DND-41 (cell line): ENCODE measurements at regions not wholly inside any gene's neighbourhood (a gene's known extent, or its start where the extent isn't known, plus 50 kb on each side); places are given as distances from the start of the nearest gene placed in this dataset.
A peak's percentile ranks its signal among the peaks of the same experiment; 100 is the strongest.
"Not testable (repeated sequence)": the region's sequence is repeated elsewhere in the genome, so short reads cannot be mapped to it uniquely, and the experiment has no call there.

Source experiments
- ATAC-seq: fragments of 200-7000 bp; cut with Tn5 transposase; 3 replicates; pipeline ENCODE4 v1.9.1; 2021; ENCODE audit warnings: low read depth; ENCODE audit not compliant: insufficient read depth
- DNase-seq: peaks from one replicate; pipeline ENCODE4 v3.0.0-alpha.2; 2020
- H2AFZ ChIP-seq: 2 replicates; pipeline ENCODE4 v1.6.0; 2012; ENCODE audit warnings: low read depth, low read length
- H3K27ac ChIP-seq: 2 replicates; pipeline ENCODE4 v1.5.1; 2012; ENCODE audit warnings: low read length, inconsistent platforms
- H3K27me3 ChIP-seq: fragments of 200-600 bp; sonication (generic); 2 replicates; pipeline ENCODE4 v1.6.0; 2012; ENCODE audit warnings: low read length, mild to moderate bottlenecking, inconsistent platforms; ENCODE audit not compliant: insufficient read depth, poor library complexity
- H3K36me3 ChIP-seq: 2 replicates; pipeline ENCODE4 v1.5.1; 2012; ENCODE audit warnings: low read length, inconsistent platforms; ENCODE audit not compliant: insufficient read depth
- H3K4me1 ChIP-seq: 2 replicates; pipeline ENCODE4 v1.5.1; 2012; ENCODE audit warnings: mild to moderate bottlenecking, low read length; ENCODE audit not compliant: insufficient read depth
- H3K4me2 ChIP-seq: 2 replicates; pipeline ENCODE4 v1.6.0; 2012; ENCODE audit warnings: mild to moderate bottlenecking, moderate library complexity, low read length, inconsistent platforms; ENCODE audit not compliant: insufficient read depth
- H3K4me3 ChIP-seq, 2 experiments: fragments of 200-600 bp in 1 of 2; shearing (Covaris generic) in 1 of 2; 2 replicates each; pipeline ENCODE4 v1.5.1; 2012 to 2016; ENCODE audit warnings: inconsistent platforms in 2 of 2, low read length in 2 of 2, mild to moderate bottlenecking in 2 of 2, low read depth in 1 of 2, moderate library complexity in 1 of 2
- H3K79me2 ChIP-seq: 2 replicates; pipeline ENCODE4 v1.6.0; 2012; ENCODE audit warnings: low read length, inconsistent platforms; ENCODE audit not compliant: insufficient read depth
- H3K9ac ChIP-seq: 2 replicates; pipeline ENCODE4 v1.6.0; 2012; ENCODE audit warnings: low read depth, mild to moderate bottlenecking, inconsistent platforms, low read length, moderate library complexity
- H3K9me3 ChIP-seq: 2 replicates; pipeline ENCODE4 v1.5.1; 2012; ENCODE audit warnings: low read length, moderate library complexity, mild to moderate bottlenecking, inconsistent platforms; ENCODE audit not compliant: insufficient read depth, severe bottlenecking
- H4K20me1 ChIP-seq: 2 replicates; pipeline ENCODE4 v1.6.0; 2012; ENCODE audit warnings: low read length; ENCODE audit not compliant: insufficient read depth
- EZH2 ChIP-seq: IDR thresholded peaks from 3 replicates; pipeline ENCODE4 v1.6.1; 2012; ENCODE audit warnings: borderline replicate concordance, low read depth, mild to moderate bottlenecking, moderate library complexity, low read length, inconsistent platforms; ENCODE audit not compliant: severe bottlenecking
- TF ChIP-seq, protein P1 (sequence below): IDR thresholded peaks from 2 replicates; pipeline ENCODE4 v1.5.1; 2012; ENCODE audit warnings: borderline replicate concordance, low read length, moderate library complexity, mild to moderate bottlenecking; ENCODE audit not compliant: poor library complexity, severe bottlenecking; ENCODE audit errors: extremely low read depth

DNA sequence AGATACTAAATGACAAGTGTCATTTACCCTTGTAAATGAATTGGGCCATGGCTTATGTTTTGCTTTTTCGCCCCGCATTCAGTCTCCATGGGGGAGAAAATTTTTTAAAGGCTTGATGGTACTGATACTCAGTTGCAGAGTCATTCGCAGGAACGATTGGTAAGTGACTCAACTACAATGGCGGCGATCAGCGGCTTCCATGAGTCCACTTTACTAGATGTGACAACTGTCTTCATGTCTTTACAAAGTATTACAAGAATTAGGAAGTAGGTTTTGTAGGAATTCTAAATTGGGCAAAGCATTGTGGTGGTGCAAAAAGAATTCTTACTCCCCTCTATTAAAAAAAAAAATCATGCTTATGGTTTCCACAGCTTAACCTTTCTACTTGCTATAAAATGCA lies 108.8 kb upstream of the ZEB1 start:
- Histone ChIP-seq H3K36me3 (peaks cover 86% of the 10 kb centered on the region), H3K4me1 (no peaks in the 10 kb centered on the region), H3K4me2 (no peak overlapping the region), H3K27ac (no peak overlapping the region), H3K4me3 (no peak overlapping the region), H3K9ac (no peak overlapping the region), H3K27me3 (no peaks in the 10 kb centered on the region), H4K20me1 (no peaks in the 10 kb centered on the region), H3K9me3 (no peaks in the 10 kb centered on the region), H2AFZ (no peak overlapping the region), H3K79me2 (peaks cover 14% of the 10 kb centered on the region)
- ATAC-seq (no peak), DNase-seq (no peak)
- TF ChIP-seq EZH2 = no peak
- TF ChIP-seq, protein P1, sequence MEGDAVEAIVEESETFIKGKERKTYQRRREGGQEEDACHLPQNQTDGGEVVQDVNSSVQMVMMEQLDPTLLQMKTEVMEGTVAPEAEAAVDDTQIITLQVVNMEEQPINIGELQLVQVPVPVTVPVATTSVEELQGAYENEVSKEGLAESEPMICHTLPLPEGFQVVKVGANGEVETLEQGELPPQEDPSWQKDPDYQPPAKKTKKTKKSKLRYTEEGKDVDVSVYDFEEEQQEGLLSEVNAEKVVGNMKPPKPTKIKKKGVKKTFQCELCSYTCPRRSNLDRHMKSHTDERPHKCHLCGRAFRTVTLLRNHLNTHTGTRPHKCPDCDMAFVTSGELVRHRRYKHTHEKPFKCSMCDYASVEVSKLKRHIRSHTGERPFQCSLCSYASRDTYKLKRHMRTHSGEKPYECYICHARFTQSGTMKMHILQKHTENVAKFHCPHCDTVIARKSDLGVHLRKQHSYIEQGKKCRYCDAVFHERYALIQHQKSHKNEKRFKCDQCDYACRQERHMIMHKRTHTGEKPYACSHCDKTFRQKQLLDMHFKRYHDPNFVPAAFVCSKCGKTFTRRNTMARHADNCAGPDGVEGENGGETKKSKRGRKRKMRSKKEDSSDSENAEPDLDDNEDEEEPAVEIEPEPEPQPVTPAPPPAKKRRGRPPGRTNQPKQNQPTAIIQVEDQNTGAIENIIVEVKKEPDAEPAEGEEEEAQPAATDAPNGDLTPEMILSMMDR = no peak

- no peak for DNase-seq
- TF ChIP-seq, protein P1 = no peak
- no peak for TF ChIP-seq EZH2
Measured at GRCh38 chr10:31213959-31214358, 105.1 kb upstream of the ZEB1 start.

GRCh38 chr10:31215052-31215451 lies 104.0 kb upstream of the ZEB1 start:
- Histone ChIP-seq H4K20me1 (no peaks in the 10 kb centered on the region), H3K79me2 (no peaks in the 10 kb centered on the region), H3K9me3 (no peaks in the 10 kb centered on the region), H3K9ac (no peak overlapping the region), H3K27ac (peak overlapping the region; percentile 3; the same call in 1 of the 2 replicates), H3K4me2 (no peak overlapping the region), H3K27me3 (no peaks in the 10 kb centered on the region), H3K4me3 (no peak overlapping the region), H3K4me1 (no peaks in the 10 kb centered on the region), H3K36me3 (peaks cover 71% of the 10 kb centered on the region), H2AFZ (no peak overlapping the region)
- ATAC-seq (no peak), DNase-seq (no peak)
- TF ChIP-seq, protein P1 = no peak
- TF ChIP-seq EZH2 = no peak

More at GRCh38 chr10:31213959-31214358, 105.1 kb upstream of the ZEB1 start:
- Histone ChIP-seq H3K4me1 (no peaks in the 10 kb centered on the region), H3K79me2 (no peaks in the 10 kb centered on the region), H3K4me2 (no peak overlapping the region), H3K36me3 (peaks cover 78% of the 10 kb centered on the region), H3K9me3 (no peaks in the 10 kb centered on the region), H2AFZ (no peak overlapping the region), H3K27ac (peak overlapping the region; percentile 19; the same call in 1 of the 2 replicates), H3K27me3 (no peaks in the 10 kb centered on the region), H3K9ac (no peak overlapping the region), H4K20me1 (no peaks in the 10 kb centered on the region), H3K4me3 (no peak overlapping the region)
- ATAC-seq = no peak

DNA sequence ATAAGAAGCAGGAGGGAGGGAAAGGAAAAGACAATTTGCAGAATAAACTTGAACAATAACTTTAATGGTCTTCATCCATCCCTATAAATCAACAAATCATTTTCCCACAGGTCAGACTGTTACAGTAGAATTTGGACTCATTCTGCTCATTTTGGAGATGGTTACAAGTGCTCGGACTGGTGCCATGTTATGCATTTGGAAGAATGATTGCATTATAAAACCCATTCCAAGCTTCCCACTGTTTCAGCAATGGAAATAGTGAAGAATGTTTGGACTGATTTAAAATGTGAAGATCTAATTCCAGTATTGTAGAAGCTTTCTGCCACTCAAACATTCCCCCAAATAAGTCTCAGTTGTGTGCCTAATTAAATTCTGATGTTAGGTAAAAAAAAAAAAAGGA lies 99.7 kb upstream of the ZEB1 start:
- Histone ChIP-seq H3K4me3 (no peak overlapping the region), H3K79me2 (no peaks in the 10 kb centered on the region; the same call in 1 of the 2 replicates), H3K27me3 (no peaks in the 10 kb centered on the region), H3K9me3 (no peaks in the 10 kb centered on the region), H3K36me3 (peaks cover 46% of the 10 kb centered on the region), H3K9ac (no peak overlapping the region), H3K4me2 (no peak overlapping the region), H3K4me1 (no peaks in the 10 kb centered on the region), H4K20me1 (no peaks in the 10 kb centered on the region), H3K27ac (no peak overlapping the region), H2AFZ (no peak overlapping the region)
- TF ChIP-seq, protein P1 = no peak
- TF ChIP-seq EZH2 = no peak
- no peak for DNase-seq
- no peak for ATAC-seq

DNA sequence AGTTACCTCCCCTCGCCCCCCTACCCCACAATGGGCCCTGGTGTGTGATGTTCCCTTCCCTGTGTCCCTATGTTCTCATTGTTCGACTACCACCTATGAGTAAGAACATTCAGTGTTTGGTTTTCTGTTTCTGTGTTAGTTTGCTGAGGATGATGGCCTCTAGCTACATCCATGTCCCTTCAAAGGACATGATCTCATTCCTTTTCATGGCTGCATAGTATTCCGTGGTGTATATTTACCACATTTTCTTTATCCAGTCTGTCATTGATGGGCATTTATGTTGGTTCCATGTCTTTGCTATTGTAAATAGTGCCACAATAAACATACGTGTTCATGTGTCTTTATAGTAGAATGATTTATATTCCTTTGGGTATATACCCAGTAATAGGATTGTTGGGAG lies 90.2 kb upstream of the ZEB1 start:
- H3K79me2 ChIP-seq = peaks cover 27% of the 10 kb centered on the region
- not testable (repeated sequence) for H3K4me1 ChIP-seq, H2AFZ ChIP-seq, DNase-seq, H3K4me3 ChIP-seq, H4K20me1 ChIP-seq, H3K27me3 ChIP-seq, H3K4me2 ChIP-seq, H3K9ac ChIP-seq, ATAC-seq, H3K27ac ChIP-seq
- peaks cover 54% of the 10 kb centered on the region for H3K36me3 ChIP-seq
- H3K9me3 ChIP-seq = peaks cover 33% of the 10 kb centered on the region
